DND-41 (cell line): ENCODE measurements at regions not wholly inside any gene's neighbourhood (a gene's known extent, or its start where the extent isn't known, plus 50 kb on each side); places are given as distances from the start of the nearest gene placed in this dataset.

ENCODE experiments used
- CTCF ChIP-seq: IDR thresholded peaks from 2 replicates; pipeline ENCODE4 v1.5.1; 2012; ENCODE audit warnings: borderline replicate concordance, low read length, moderate library complexity, mild to moderate bottlenecking; ENCODE audit not compliant: poor library complexity, severe bottlenecking; ENCODE audit errors: extremely low read depth
- EZH2 ChIP-seq: IDR thresholded peaks from 3 replicates; pipeline ENCODE4 v1.6.1; 2012; ENCODE audit warnings: borderline replicate concordance, low read depth, mild to moderate bottlenecking, moderate library complexity, low read length, inconsistent platforms; ENCODE audit not compliant: severe bottlenecking

GRCh38 chr6:99711302-99711701, 104.7 kb downstream of the PRDM13 start:
- no peak for TF ChIP-seq CTCF
- TF ChIP-seq EZH2, result no peak
